ENCODE measurements at regions not wholly inside any gene's neighbourhood (a gene's known extent, or its start where the extent isn't known, plus 50 kb on each side); places are given as distances from the start of the nearest gene placed in this dataset.

GRCh38 chr7:81110673-81111072 is 191.8 kb upstream of the SEMA3C start:
- TF ChIP-seq CTCF (IDR thresholded peaks at IDR 0.05) (no peak), POLR2A (IDR thresholded peaks at IDR 0.05) (no peak), POLR2AphosphoS5 (IDR thresholded peaks at IDR 0.05) (no peak), EP300 (IDR thresholded peaks at IDR 0.05) (no peak)
- peaks cover 0 to 54% (median 26%) of the 10 kb centered on the region in 4 donors for H3K4me1 ChIP-seq
- no peaks in the 10 kb centered on the region for H3K9me3 ChIP-seq
- no peaks in the 10 kb centered on the region for H3K36me3 ChIP-seq
- intact Hi-C loops (cut with DNase I), result loop anchor here (5.0 to 10.0 kb wide), 3 partner anchors 128 to 386 kb away; no protein-coding TSS in a partner anchor
- no peak for DNase-seq
- peak overlapping the region in 3 of 4 donors; percentile 60 to 74 (median 74) for H3K27ac ChIP-seq
- 53 to 84% methylated on average over 2 of the region's 2 CpGs for WGBS, 2 donors
- no peaks in the 10 kb centered on the region for H3K27me3 ChIP-seq
- no peak overlapping the region for H3K4me3 ChIP-seq

GRCh38 chr7:81098213-81098612 is 179.4 kb upstream of the SEMA3C start:
- DNase-seq, result no peak
- TF ChIP-seq POLR2AphosphoS5 (IDR thresholded peaks at IDR 0.05) (no peak), EP300 (IDR thresholded peaks at IDR 0.05) (no peak), POLR2A (IDR thresholded peaks at IDR 0.05) (no peak), CTCF (IDR thresholded peaks at IDR 0.05) (no peak)
- Histone ChIP-seq H3K4me3 (no peak overlapping the region), H3K27me3 (no peaks in the 10 kb centered on the region), H3K4me1 (no peaks in the 10 kb centered on the region), H3K9me3 (no peaks in the 10 kb centered on the region), H3K27ac (no peak overlapping the region), H3K36me3 (no peaks in the 10 kb centered on the region)
- WGBS, 2 donors, result 90 to 94% methylated on average over 3 of the region's 3 CpGs
- intact Hi-C loops (cut with DNase I), result no loop called here

GRCh38 chr7:81094952-81095351 is 176.1 kb upstream of the SEMA3C start:
- Histone ChIP-seq H3K27ac (no peak overlapping the region), H3K36me3 (no peaks in the 10 kb centered on the region), H3K27me3 (no peaks in the 10 kb centered on the region), H3K4me1 (no peaks in the 10 kb centered on the region), H3K9me3 (no peaks in the 10 kb centered on the region), H3K4me3 (no peak overlapping the region)
- 83 to 87% methylated on average over 3 of the region's 3 CpGs for WGBS, 2 donors
- intact Hi-C loops (cut with DNase I), result no loop called here
- no peak for DNase-seq
- no peak for TF ChIP-seq CTCF (IDR thresholded peaks at IDR 0.05)
- no peak for TF ChIP-seq EP300 (IDR thresholded peaks at IDR 0.05)
- TF ChIP-seq POLR2A (IDR thresholded peaks at IDR 0.05), result no peak
- no peak for TF ChIP-seq POLR2AphosphoS5 (IDR thresholded peaks at IDR 0.05)

GRCh38 chr7:81081616-81082015 is 162.8 kb upstream of the SEMA3C start:
- peaks cover 0 to 14% (median 0%) of the 10 kb centered on the region in 4 donors for H3K4me1 ChIP-seq
- peaks cover 0 to 6% (median 3%) of the 10 kb centered on the region in 4 donors for H3K9me3 ChIP-seq
- intact Hi-C loops (cut with DNase I), result no loop called here
- no peak for DNase-seq
- H3K27ac ChIP-seq, result no peak overlapping the region
- H3K27me3 ChIP-seq, result no peaks in the 10 kb centered on the region
- H3K36me3 ChIP-seq, result no peaks in the 10 kb centered on the region
- TF ChIP-seq POLR2AphosphoS5 (IDR thresholded peaks at IDR 0.05) (no peak), CTCF (IDR thresholded peaks at IDR 0.05) (no peak), EP300 (IDR thresholded peaks at IDR 0.05) (no peak), POLR2A (IDR thresholded peaks at IDR 0.05) (no peak)
- no peak overlapping the region for H3K4me3 ChIP-seq

GRCh38 chr7:81080553-81080952 is 161.7 kb upstream of the SEMA3C start:
- Histone ChIP-seq H3K4me3 (peak overlapping the region in 1 of 4 donors; percentile 2), H3K27ac (no peak overlapping the region), H3K27me3 (no peaks in the 10 kb centered on the region), H3K4me1 (peaks cover 0 to 14% (median 0%) of the 10 kb centered on the region in 4 donors), H3K36me3 (no peaks in the 10 kb centered on the region), H3K9me3 (peaks cover 0 to 6% (median 3%) of the 10 kb centered on the region in 4 donors)
- no peak for DNase-seq
- 82 to 89% methylated on average over 1 of the region's 1 CpG for WGBS, 2 donors
- intact Hi-C loops (cut with DNase I), result no loop called here
- TF ChIP-seq POLR2A (IDR thresholded peaks at IDR 0.05), result no peak
- no peak for TF ChIP-seq POLR2AphosphoS5 (IDR thresholded peaks at IDR 0.05)
- no peak for TF ChIP-seq EP300 (IDR thresholded peaks at IDR 0.05)
- TF ChIP-seq CTCF (IDR thresholded peaks at IDR 0.05), result no peak

All from sigmoid colon (tissue), 6 donors.